ENCODE measurements at regions not wholly inside any gene's neighbourhood (a gene's known extent, or its start where the extent isn't known, plus 50 kb on each side); places are given as distances from the start of the nearest gene placed in this dataset.
"Not testable (repeated sequence)": the region's sequence is repeated elsewhere in the genome, so short reads cannot be mapped to it uniquely, and the experiment has no call there.

GRCh38 chr16:47858333-47858982, 297.3 kb downstream of the ABCC12 start:
- DNase-seq (ENCODE audit: low spot score): no peak

DNA sequence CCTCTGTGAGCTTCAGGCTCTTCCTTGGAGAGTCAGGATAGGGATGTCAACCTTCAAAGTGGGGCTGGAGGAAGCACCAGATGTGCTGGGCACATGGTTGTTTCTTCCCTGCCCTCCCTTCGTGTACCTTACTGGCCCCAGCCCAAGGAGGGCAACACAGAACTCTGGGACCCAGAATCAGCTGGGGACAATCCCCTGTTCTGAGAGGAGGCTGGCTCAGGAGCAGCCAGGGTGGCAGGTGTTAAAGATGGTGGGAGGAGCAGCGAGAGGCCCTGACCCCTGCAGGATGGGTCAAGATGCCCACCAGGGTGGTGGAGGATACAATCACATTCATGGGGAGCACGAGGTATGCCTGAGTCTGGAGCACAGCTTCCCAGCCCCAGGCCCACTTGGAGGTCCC, 300.4 kb downstream of the ABCC12 start:
- DNase-seq (ENCODE audit: low spot score): no peak

GRCh38 chr16:47854737-47855136, 301.1 kb downstream of the ABCC12 start:
- DNase-seq (ENCODE audit: low spot score): no peak

DNA sequence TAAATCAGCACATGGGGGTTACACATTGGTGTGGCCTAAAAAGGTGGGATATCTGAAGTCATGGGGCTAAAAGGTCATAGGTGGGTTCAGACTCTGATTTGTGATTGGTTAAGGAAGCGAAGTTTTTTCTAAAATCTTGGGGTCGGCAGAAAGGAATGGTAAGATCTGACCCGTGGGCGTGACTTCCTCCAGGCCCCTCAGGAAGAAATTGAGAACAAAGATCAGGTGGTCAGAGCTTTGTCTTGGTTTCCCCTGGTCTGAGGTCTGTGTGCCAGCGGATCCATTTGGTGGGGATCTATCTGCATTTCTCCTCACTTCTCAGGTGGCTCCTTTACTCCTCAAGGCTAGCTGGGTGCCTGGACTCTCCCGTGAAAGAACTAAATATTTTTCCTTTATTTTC, 302.8 kb downstream of the ABCC12 start:
- DNase-seq (ENCODE audit: low spot score): no peak

- no peak for DNase-seq (ENCODE audit: low spot score)
Measured at GRCh38 chr16:47851146-47851545, 304.6 kb downstream of the ABCC12 start.

- DNase-seq (ENCODE audit: low spot score): no peak
Measured at GRCh38 chr16:47849736-47850135, 306.1 kb downstream of the ABCC12 start.

GRCh38 chr16:47848421-47849109, 307.2 kb downstream of the ABCC12 start:
- no peak for DNase-seq (ENCODE audit: low spot score)

GRCh38 chr16:47847220-47847970, 308.4 kb downstream of the ABCC12 start:
- DNase-seq (ENCODE audit: low spot score): no peak

DNA sequence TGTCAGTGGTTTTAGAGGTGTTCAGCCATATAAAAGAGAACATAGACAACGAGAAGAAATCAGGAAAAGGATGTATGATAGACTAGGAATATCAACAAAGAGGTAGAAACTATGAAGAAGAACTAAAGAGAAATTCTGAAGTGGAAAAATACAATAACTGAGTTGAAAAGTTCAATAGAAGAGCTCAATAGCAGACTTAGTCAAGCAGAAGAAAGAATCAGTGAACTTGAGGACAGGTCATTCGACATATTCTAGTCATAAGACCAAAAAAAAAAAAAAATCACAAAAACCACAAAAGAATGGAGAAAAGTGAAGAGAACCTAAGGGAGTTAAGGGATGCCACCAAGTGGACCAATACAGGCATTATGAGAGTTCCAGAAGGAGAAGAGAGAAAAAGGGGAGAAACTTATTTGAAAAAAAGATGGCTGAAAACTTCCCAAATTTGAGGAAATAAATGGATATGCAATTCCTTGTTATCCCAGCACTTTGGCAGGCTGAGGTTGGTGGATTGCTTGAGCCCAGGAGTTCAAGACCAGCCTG, 321.2 kb downstream of the ABCC12 start:
- DNase-seq (ENCODE audit: low spot score): no peak

DNA sequence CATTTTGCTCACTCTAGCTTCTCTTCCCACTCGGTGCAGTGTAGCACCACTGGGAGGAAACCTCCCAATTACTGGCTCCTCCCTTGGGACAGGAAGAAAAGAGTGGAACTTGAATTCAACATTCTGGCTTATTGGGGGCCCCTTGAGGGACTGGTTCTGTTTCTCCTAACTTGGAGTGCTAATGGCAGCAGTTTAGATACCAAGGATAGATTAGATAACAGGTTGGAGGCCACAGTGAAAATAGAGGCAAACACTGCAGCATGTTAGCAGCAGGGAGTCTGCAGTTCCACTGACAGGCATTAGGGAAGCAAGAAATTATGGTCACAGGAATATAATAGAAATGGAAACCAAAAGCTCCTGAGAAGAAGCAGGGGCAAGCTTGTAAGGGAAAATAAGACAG, 322.0 kb downstream of the ABCC12 start:
- no peak for DNase-seq (ENCODE audit: low spot score)

DNA sequence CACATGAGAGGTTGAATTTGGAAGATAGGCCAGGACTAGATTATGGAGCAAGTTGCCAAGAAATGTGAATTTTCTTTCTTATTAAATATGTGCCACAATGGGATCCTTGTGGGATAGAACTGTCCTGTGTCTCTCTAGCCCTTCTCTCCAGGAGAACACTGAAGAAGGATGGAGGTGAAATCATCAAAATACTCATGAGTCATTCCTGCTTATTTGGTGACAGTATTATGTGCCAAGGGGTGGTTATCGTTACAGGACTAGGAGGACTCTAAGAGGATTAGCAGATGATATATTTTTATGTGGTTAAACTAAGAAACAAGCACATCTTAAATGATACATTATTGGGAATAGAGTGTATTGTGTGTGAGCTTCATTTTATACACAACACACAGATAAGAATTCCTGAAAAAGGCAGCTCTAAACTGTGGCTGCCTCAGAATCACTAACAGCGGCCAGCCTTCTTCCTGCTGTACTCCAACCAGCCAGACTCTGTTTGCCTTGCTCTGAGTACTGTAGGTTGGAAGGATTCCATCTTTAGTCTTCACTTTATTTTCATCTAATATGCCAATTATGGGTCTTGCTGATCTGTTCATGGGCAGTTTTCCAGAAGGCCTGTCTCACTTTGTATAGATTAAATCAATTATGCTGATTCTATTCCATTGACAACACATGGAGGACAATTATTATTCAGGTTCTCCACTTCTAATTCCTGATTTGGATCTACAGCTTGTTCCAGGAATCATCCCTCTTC, 325.8 kb downstream of the ABCC12 start:
- DNase-seq (ENCODE audit: low spot score): no peak

DNA sequence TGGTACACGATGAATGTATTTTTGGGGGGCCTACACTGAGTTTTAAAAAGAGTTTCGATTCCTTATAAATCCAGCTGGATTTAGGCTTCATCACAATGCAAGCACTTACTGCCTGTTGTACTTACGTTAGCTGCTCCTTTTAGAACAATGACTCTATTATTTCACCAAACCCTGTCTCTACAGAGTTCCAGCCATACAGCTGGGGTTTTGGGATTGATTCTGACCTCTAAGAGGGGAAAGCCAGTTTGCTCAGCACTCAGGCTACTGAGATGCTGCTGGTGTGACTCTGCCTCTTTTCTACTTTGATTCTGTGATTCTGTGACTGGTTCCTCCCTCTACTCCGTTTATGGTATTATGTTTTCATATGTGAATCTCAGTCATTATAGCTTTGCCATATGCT, 329.7 kb downstream of the ABCC12 start:
- no peak for DNase-seq (ENCODE audit: low spot score)

GRCh38 chr16:47817048-47817447, 338.7 kb downstream of the ABCC12 start:
- no peak for DNase-seq (ENCODE audit: low spot score)

GRCh38 chr16:47816511-47816910, 339.3 kb downstream of the ABCC12 start:
- DNase-seq (ENCODE audit: low spot score): no peak

- DNase-seq (ENCODE audit: low spot score): no peak
Measured at GRCh38 chr16:47815655-47816054, 340.1 kb downstream of the ABCC12 start.

DNA sequence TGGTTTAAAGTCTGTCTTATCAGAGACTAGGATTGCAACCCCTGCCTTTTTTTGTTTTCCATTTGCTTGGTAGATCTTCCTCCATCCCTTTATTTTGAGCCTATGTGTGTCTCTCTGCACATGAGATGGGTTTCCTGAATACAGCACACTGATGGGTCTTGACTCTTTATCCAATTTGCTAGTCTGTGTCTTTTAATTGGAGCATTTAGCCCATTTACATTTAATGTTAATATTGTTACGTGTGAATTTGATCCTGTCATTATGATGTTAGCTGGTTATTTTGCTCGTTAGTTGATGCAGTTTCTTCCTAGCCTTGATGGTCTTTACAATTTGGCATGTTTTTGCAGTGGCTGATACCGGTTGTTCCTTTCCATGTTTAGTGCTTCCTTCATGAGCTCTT, 344.0 kb downstream of the ABCC12 start:
- DNase-seq (ENCODE audit: low spot score): not testable (repeated sequence)

- no peak for DNase-seq (ENCODE audit: low spot score)
Measured at GRCh38 chr16:47806309-47806847, 345.2 kb downstream of the PHKB start.

GRCh38 chr16:47787696-47788095, 326.6 kb downstream of the PHKB start:
- no peak for DNase-seq (ENCODE audit: low spot score)

- no peak for DNase-seq (ENCODE audit: low spot score)
Measured at GRCh38 chr16:47781673-47782072, 320.5 kb downstream of the PHKB start.

GRCh38 chr16:47780213-47780875, 319.2 kb downstream of the PHKB start:
- no peak for DNase-seq (ENCODE audit: low spot score)

Measured in HuH-7.5 (cell line).